Hematopoietic multipotent progenitor cell (in vitro differentiated cells): ENCODE measurements at regions not wholly inside any gene's neighbourhood (a gene's known extent, or its start where the extent isn't known, plus 50 kb on each side); places are given as distances from the start of the nearest gene placed in this dataset.
"Not testable (repeated sequence)": the region's sequence is repeated elsewhere in the genome, so short reads cannot be mapped to it uniquely, and the experiment has no call there.

Experiments
- DNase-seq, 3 donors: peaks; one replicate each; pipeline ENCODE4 v3.0.0-alpha.2; 2011 to 2015; ENCODE audit warnings: low read depth in 2 of 3, low spot score in 2 of 3

- peak in 2 of 3 donors; percentile 65 to 71 for DNase-seq
Observed at GRCh38 chr12:127810041-127810440, 456.9 kb upstream of the TMEM132C start.

GRCh38 chr12:127810459-127810858 is 456.5 kb upstream of the TMEM132C start:
- not testable (repeated sequence) for DNase-seq

GRCh38 chr12:127811988-127812387 is 455.0 kb upstream of the TMEM132C start:
- no peak for DNase-seq

GRCh38 chr12:127813147-127813546 is 453.8 kb upstream of the TMEM132C start:
- no peak for DNase-seq

- DNase-seq: no peak
Observed at GRCh38 chr12:127819056-127819455, 447.9 kb upstream of the TMEM132C start.

- no peak for DNase-seq
Observed at GRCh38 chr12:127820271-127820670, 446.7 kb upstream of the TMEM132C start.

GRCh38 chr12:127820846-127821245 is 446.1 kb upstream of the TMEM132C start:
- no peak for DNase-seq

GRCh38 chr12:127822809-127823411 is 444.1 kb upstream of the TMEM132C start:
- no peak for DNase-seq

- DNase-seq: no peak
Observed at GRCh38 chr12:127823801-127824200, 443.2 kb upstream of the TMEM132C start.

- DNase-seq: no peak
Observed at GRCh38 chr12:127829281-127830064, 437.5 kb upstream of the TMEM132C start.

- no peak for DNase-seq
Observed at GRCh38 chr12:127830065-127830460, 436.9 kb upstream of the TMEM132C start.

GRCh38 chr12:127830730-127831129 is 436.2 kb upstream of the TMEM132C start:
- DNase-seq: no peak

GRCh38 chr12:127832172-127832571 is 434.8 kb upstream of the TMEM132C start:
- no peak for DNase-seq

- not testable (repeated sequence) for DNase-seq
Observed at GRCh38 chr12:127836802-127837201, 430.2 kb upstream of the TMEM132C start.

- no peak for DNase-seq
Observed at GRCh38 chr12:127857661-127858060, 409.3 kb upstream of the TMEM132C start.

GRCh38 chr12:127860536-127860935 is 406.4 kb upstream of the TMEM132C start:
- DNase-seq: no peak

GRCh38 chr12:127861406-127861805 is 405.6 kb upstream of the TMEM132C start:
- DNase-seq: no peak

- no peak for DNase-seq
Observed at GRCh38 chr12:127873306-127873705, 393.7 kb upstream of the TMEM132C start.

GRCh38 chr12:127881371-127882140 is 385.4 kb upstream of the TMEM132C start:
- DNase-seq: no peak

GRCh38 chr12:127883013-127883412 is 384.0 kb upstream of the TMEM132C start:
- no peak for DNase-seq

- DNase-seq: no peak
Observed at GRCh38 chr12:127885954-127886750, 380.8 kb upstream of the TMEM132C start.
